ENCODE measurements at regions not wholly inside any gene's neighbourhood (a gene's known extent, or its start where the extent isn't known, plus 50 kb on each side); places are given as distances from the start of the nearest gene placed in this dataset.

- TF ChIP-seq CTCF (IDR thresholded peaks at IDR 0.05; ENCODE audit: low read depth, low read length) (no peak), EZH2phosphoT487 (IDR thresholded peaks at IDR 0.05; ENCODE audit: low read depth) (no peak)
These were observed 611.0 kb downstream of the TSN start for GRCh38 chr2:122366427-122366826.

All from OCI-LY3 (cell line).